NB4 (cell line): ENCODE measurements at regions not wholly inside any gene's neighbourhood (a gene's known extent, or its start where the extent isn't known, plus 50 kb on each side); places are given as distances from the start of the nearest gene placed in this dataset.

Experiments used
- DNase-seq: peaks from one replicate; pipeline ENCODE4 v3.0.0; 2010; ENCODE audit warnings: low read depth
- H3K4me3 ChIP-seq: one replicate; pipeline ENCODE4 v1.5.1; 2011; ENCODE audit warnings: mild to moderate bottlenecking, low read depth, low read length, moderate library complexity
- MYC ChIP-seq: IDR thresholded peaks from 2 replicates; pipeline ENCODE4 v1.6.1; 2011; ENCODE audit warnings: low read depth, low read length
- POLR2A ChIP-seq: IDR thresholded peaks from 2 replicates; pipeline ENCODE4 v1.6.1; 2011; ENCODE audit warnings: mild to moderate bottlenecking; ENCODE audit not compliant: insufficient read length; ENCODE audit errors: extremely low read depth
- TF ChIP-seq, protein P1 (sequence below): IDR thresholded peaks from 2 replicates; pipeline ENCODE4 v1.6.1; 2011; ENCODE audit warnings: low read depth, low read length
- TF ChIP-seq, protein P2 (sequence below): IDR thresholded peaks from one replicate; pipeline ENCODE4 v1.5.1; 2012; ENCODE audit warnings: low read depth, low read length

DNA sequence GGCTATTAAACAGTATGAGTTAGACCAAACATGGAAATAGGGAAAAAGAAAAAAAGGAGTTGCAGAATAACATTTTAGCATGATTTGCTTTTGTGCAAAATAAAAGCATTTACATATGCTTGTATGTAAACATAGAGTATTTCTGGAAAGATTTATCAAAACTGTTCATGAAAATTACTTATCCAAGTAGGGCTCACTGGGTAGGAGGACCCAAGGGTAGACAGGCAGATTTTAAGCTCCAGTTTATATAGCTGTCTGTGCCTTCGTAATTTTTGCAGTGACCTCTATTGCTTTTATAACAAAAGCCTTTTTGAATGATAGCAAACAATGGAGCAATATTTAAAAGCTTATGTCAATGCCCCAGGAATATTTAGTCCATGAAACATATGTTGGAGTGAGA is 228.8 kb upstream of the IRF2BP2 start:
- H3K4me3 ChIP-seq, result no peak overlapping the region
- TF ChIP-seq POLR2A (no peak), MYC (no peak)
- TF ChIP-seq, protein P1, sequence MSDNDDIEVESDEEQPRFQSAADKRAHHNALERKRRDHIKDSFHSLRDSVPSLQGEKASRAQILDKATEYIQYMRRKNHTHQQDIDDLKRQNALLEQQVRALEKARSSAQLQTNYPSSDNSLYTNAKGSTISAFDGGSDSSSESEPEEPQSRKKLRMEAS, result no peak
- TF ChIP-seq, protein P2, sequence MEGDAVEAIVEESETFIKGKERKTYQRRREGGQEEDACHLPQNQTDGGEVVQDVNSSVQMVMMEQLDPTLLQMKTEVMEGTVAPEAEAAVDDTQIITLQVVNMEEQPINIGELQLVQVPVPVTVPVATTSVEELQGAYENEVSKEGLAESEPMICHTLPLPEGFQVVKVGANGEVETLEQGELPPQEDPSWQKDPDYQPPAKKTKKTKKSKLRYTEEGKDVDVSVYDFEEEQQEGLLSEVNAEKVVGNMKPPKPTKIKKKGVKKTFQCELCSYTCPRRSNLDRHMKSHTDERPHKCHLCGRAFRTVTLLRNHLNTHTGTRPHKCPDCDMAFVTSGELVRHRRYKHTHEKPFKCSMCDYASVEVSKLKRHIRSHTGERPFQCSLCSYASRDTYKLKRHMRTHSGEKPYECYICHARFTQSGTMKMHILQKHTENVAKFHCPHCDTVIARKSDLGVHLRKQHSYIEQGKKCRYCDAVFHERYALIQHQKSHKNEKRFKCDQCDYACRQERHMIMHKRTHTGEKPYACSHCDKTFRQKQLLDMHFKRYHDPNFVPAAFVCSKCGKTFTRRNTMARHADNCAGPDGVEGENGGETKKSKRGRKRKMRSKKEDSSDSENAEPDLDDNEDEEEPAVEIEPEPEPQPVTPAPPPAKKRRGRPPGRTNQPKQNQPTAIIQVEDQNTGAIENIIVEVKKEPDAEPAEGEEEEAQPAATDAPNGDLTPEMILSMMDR, result no peak
- no peak for DNase-seq

DNA sequence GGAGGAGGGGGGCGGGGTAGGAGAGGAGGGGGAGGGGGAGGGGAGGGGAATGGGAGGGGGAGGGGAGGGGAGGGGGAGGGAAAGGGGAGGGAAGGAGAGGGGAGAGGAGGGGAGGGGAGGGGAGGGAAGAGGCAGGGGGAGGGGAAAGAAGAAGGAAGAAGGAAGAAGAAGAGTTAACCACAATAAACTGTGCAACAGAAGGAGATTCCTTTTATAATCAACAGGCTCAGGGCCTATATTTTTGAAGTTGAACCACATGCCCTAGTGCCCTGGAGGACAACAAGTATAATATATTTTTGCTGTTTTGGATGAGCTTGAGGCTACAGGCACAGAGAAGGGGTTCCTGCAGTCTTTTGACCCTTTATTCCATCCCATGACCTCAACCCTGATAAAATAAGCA is 228.2 kb upstream of the IRF2BP2 start:
- H3K4me3 ChIP-seq, result no peak overlapping the region
- peak; percentile 71 for DNase-seq

DNA sequence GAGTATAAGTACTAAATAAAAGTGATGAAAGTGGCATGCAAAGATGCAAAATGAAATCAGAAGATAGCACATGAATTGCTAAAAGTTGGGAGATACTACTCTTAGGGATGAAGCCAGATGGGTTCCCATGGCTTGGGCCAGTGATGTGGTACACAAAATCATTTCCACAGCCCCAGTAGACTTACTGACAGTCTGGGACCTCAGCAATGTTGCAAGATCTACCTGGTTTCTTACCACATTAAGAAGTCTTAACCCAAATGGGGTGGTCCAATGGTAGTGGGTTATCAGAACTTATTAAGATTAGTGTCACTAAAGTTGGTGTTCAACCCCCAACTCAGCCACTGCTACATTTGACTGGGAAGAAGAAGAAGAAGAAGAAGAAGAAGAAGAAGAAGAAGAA is 227.7 kb upstream of the IRF2BP2 start:
- DNase-seq, result peak; percentile 52
- no peak for TF ChIP-seq POLR2A
- TF ChIP-seq MYC, result no peak
- TF ChIP-seq, protein P2, result no peak
- TF ChIP-seq, protein P1, result no peak
- no peak overlapping the region for H3K4me3 ChIP-seq

More for the DNA sequence above, 228.2 kb upstream of the IRF2BP2 start:
- 0 out of 2 replicates have a peak, but pooled peaks have one; percentile 14 for TF ChIP-seq MYC
- TF ChIP-seq, protein P1, result 0 out of 2 replicates have a peak, but pooled peaks have one; percentile 13
- TF ChIP-seq, protein P2, result no peak

DNA sequence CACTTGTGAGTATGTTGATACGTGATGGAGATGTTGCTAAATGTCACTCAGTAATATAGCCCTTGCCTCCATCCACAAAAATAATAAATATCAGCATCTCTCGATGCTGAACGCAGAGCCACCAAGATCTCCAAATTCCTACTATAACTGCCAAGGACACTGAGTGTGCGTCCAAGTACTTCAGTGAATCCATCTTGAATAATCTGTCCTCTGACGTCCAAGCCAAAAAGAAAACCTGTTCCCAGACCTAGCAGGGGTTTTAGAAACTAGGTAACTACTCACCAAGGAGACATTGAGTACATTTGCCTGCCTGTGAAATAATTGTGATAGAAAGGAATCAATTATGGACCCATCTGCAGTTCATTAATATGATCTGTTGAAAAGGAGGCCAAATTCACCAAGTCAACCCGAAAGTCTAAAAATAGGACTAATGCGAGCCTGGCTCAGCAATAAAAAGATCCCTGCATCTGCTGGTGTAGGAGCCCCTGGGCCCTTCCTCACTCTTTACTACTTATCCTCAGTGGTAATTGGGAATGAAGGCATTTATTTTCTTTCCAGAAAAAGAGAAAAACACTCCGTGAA is 226.9 kb upstream of the IRF2BP2 start:
- no peak for DNase-seq
- no peak for TF ChIP-seq MYC
- TF ChIP-seq, protein P2, result no peak
- TF ChIP-seq POLR2A, result no peak
- TF ChIP-seq, protein P1, result no peak
- H3K4me3 ChIP-seq, result no peak overlapping the region

DNA sequence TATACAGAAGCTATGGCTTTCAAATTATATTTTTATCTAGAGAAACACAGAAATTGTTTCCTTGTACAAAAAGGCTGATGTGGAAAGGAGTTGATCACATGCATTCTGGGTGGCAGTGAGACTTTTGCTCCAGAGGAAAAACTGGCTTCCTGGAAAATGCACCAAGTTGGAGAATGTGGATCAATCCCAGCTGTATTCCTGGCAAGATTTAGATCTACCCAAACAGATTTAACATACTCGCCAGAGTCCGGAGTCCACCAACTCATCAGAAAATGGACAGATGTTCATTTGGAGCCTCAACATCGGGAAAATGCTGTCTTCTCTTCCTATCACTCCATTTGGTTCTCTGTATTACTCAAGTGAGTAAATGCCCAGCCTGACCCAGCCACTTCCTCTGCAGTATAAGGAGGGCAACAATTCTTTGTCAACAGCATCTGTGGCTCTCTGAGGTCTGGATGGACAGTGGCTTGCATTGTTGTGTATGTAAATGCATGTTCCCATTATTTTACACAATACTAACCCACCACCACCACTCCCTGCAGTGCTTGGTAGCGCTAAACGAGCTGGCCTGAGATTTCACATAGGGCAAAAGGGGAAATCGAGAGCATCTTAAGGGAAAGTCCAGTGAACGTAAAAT is 226.2 kb upstream of the IRF2BP2 start:
- H3K4me3 ChIP-seq, result no peak overlapping the region
- TF ChIP-seq MYC, result no peak
- TF ChIP-seq, protein P1, result no peak
- TF ChIP-seq POLR2A, result no peak
- TF ChIP-seq, protein P2, result no peak
- peak; percentile 80 for DNase-seq
